GM10266 (cell line): ENCODE measurements at regions not wholly inside any gene's neighbourhood (a gene's known extent, or its start where the extent isn't known, plus 50 kb on each side); places are given as distances from the start of the nearest gene placed in this dataset.

Experiments
- DNase-seq: peaks from one replicate; pipeline ENCODE4 v3.0.0; 2012; ENCODE audit errors: extremely low spot score
- CTCF ChIP-seq: IDR thresholded peaks from 2 replicates; pipeline ENCODE4 v1.5.1; 2012; ENCODE audit warnings: mild to moderate bottlenecking, low read depth; ENCODE audit not compliant: control insufficient read depth, insufficient read depth; ENCODE audit errors: missing control alignments

GRCh38 chr5:99808657-99809230, 726.4 kb upstream of the FAM174A start:
- no peak for TF ChIP-seq CTCF
- no peak for DNase-seq

- no peak for DNase-seq
- no peak for TF ChIP-seq CTCF
These were observed 727.8 kb upstream of the FAM174A start for GRCh38 chr5:99807346-99807745.

- no peak for TF ChIP-seq CTCF
- DNase-seq, result no peak
These were observed 740.1 kb upstream of the FAM174A start for GRCh38 chr5:99795031-99795430.

GRCh38 chr5:99788482-99788881, 746.7 kb upstream of the FAM174A start:
- DNase-seq, result no peak
- no peak for TF ChIP-seq CTCF

- no peak for TF ChIP-seq CTCF
- no peak for DNase-seq
These were observed 760.0 kb upstream of the FAM174A start for GRCh38 chr5:99775189-99775588.

- DNase-seq, result no peak
- no peak for TF ChIP-seq CTCF
These were observed 761.9 kb upstream of the FAM174A start for GRCh38 chr5:99773290-99773689.

GRCh38 chr5:99771296-99771695, 763.9 kb upstream of the FAM174A start:
- no peak for TF ChIP-seq CTCF

More at GRCh38 chr5:99771296-99771695, 763.9 kb upstream of the FAM174A start:
- no peak for DNase-seq
